GM21576 (cell line): ENCODE measurements at regions not wholly inside any gene's neighbourhood (a gene's known extent, or its start where the extent isn't known, plus 50 kb on each side); places are given as distances from the start of the nearest gene placed in this dataset.

Experiments used
- ATAC-seq: cut with Tn5 transposase; IDR thresholded peaks from one replicate; pipeline ENCODE4 v1.9.1; 2021; ENCODE audit warnings: mild to moderate bottlenecking, moderate library complexity; ENCODE audit not compliant: unreplicated experiment

- no peak for ATAC-seq
Observed at GRCh38 chr11:95717314-95717713, 72.3 kb downstream of the FAM76B start.

GRCh38 chr11:95716266-95716665 lies 73.3 kb downstream of the FAM76B start:
- ATAC-seq: peak; percentile 9

- ATAC-seq: peak; percentile 80
Observed at GRCh38 chr11:95715777-95716241, 73.8 kb downstream of the FAM76B start.

GRCh38 chr11:95714843-95715776 lies 74.5 kb downstream of the FAM76B start:
- no peak for ATAC-seq

- no peak for ATAC-seq
Observed at GRCh38 chr11:95713428-95713827, 76.2 kb downstream of the FAM76B start.

GRCh38 chr11:95711945-95712221 lies 77.7 kb downstream of the FAM76B start:
- ATAC-seq: peak; percentile 5

GRCh38 chr11:95711162-95711944 lies 78.2 kb downstream of the FAM76B start:
- peak; percentile 41 for ATAC-seq

- no peak for ATAC-seq
Observed at GRCh38 chr11:95708681-95709080, 80.9 kb downstream of the FAM76B start.

GRCh38 chr11:95706974-95707387 lies 82.6 kb downstream of the FAM76B start:
- no peak for ATAC-seq

- ATAC-seq: peak; percentile 90
Observed at GRCh38 chr11:95705485-95706124, 84.0 kb downstream of the FAM76B start.

GRCh38 chr11:95704865-95705264 lies 84.7 kb downstream of the FAM76B start:
- no peak for ATAC-seq

GRCh38 chr11:95703049-95703448 lies 86.5 kb downstream of the FAM76B start:
- peak; percentile 35 for ATAC-seq

- no peak for ATAC-seq
Observed at GRCh38 chr11:95702526-95702925, 87.1 kb downstream of the FAM76B start.

- ATAC-seq: peak; percentile 36
Observed at GRCh38 chr11:95700471-95700817, 89.1 kb downstream of the FAM76B start.

- peak; percentile 44 for ATAC-seq
Observed at GRCh38 chr11:95699631-95700470, 89.7 kb downstream of the FAM76B start.

GRCh38 chr11:95698676-95699557 lies 90.7 kb downstream of the FAM76B start:
- ATAC-seq: no peak

GRCh38 chr11:95697614-95698408 lies 91.8 kb downstream of the FAM76B start:
- no peak for ATAC-seq

GRCh38 chr11:95695181-95695580 lies 94.4 kb downstream of the FAM76B start:
- no peak for ATAC-seq

GRCh38 chr11:95693298-95693697 lies 96.3 kb downstream of the FAM76B start:
- ATAC-seq: no peak
